Spinal cord (tissue), 9 donors: ENCODE measurements at regions not wholly inside any gene's neighbourhood (a gene's known extent, or its start where the extent isn't known, plus 50 kb on each side); places are given as distances from the start of the nearest gene placed in this dataset.
"Not testable (repeated sequence)": the region's sequence is repeated elsewhere in the genome, so short reads cannot be mapped to it uniquely, and the experiment has no call there.

Experiments used
- DNase-seq, 6 donors: peaks; one replicate each; pipeline versions ENCODE4 v3.0.0 to v3.0.0-alpha.2; 2013 to 2015; ENCODE audit warnings: low spot score in 6 of 6, low read depth in 4 of 6
- H3K27ac ChIP-seq: one replicate; pipeline ENCODE4 v1.5.1; 2013; ENCODE audit warnings: low read depth, low read length, control low read depth
- H3K27me3 ChIP-seq: one replicate; pipeline ENCODE4 v1.6.1; 2013; ENCODE audit warnings: low read length; ENCODE audit not compliant: control insufficient read depth, insufficient read depth
- H3K36me3 ChIP-seq: one replicate; pipeline ENCODE4 v1.6.1; 2013; ENCODE audit warnings: low read length; ENCODE audit not compliant: control insufficient read depth, insufficient read depth
- H3K4me1 ChIP-seq: one replicate; pipeline ENCODE4 v1.6.1; 2013; ENCODE audit warnings: low read length; ENCODE audit not compliant: control insufficient read depth, insufficient read depth
- H3K4me3 ChIP-seq: one replicate; pipeline ENCODE4 v1.5.1; 2013; ENCODE audit warnings: low read depth, low read length, control low read depth
- H3K9me3 ChIP-seq: one replicate; pipeline ENCODE4 v1.6.1; 2013; ENCODE audit warnings: low read length; ENCODE audit not compliant: control insufficient read depth, insufficient read depth
- WGBS: methylation state at CpG from one replicate; pipeline ENCODE4 v1.1.5; 2013; ENCODE audit warnings: missing lambda C conversion rate; ENCODE audit not compliant: insufficient coverage; 5-methylcytosine and 5-hydroxymethylcytosine counted together
- donor health status: healthy.

- not testable (repeated sequence) for H3K4me1 ChIP-seq, H3K36me3 ChIP-seq, H3K27me3 ChIP-seq, DNase-seq, H3K27ac ChIP-seq, H3K9me3 ChIP-seq, H3K4me3 ChIP-seq
- 80% methylated on average over 7 of the region's 12 CpGs for WGBS
Observed at GRCh38 chr4:169919194-169920124, 106.7 kb downstream of the MFAP3L start.

GRCh38 chr4:169915545-169915944, 110.7 kb downstream of the MFAP3L start:
- H3K9me3 ChIP-seq: no peaks in the 10 kb centered on the region
- 80% methylated on average over 1 of the region's 5 CpGs for WGBS
- no peaks in the 10 kb centered on the region for H3K4me1 ChIP-seq
- H3K4me3 ChIP-seq: no peak overlapping the region
- H3K36me3 ChIP-seq: no peaks in the 10 kb centered on the region
- no peak overlapping the region for H3K27ac ChIP-seq
- no peaks in the 10 kb centered on the region for H3K27me3 ChIP-seq
- DNase-seq: no peak

- H3K4me1 ChIP-seq: no peaks in the 10 kb centered on the region
- no peak overlapping the region for H3K4me3 ChIP-seq
- H3K36me3 ChIP-seq: no peaks in the 10 kb centered on the region
- no peaks in the 10 kb centered on the region for H3K9me3 ChIP-seq
- H3K27ac ChIP-seq: no peak overlapping the region
- no peaks in the 10 kb centered on the region for H3K27me3 ChIP-seq
- WGBS: 94% methylated on average over 2 of the region's 3 CpGs
- no peak for DNase-seq
Observed at GRCh38 chr4:169914866-169915265, 111.3 kb downstream of the MFAP3L start.

DNA sequence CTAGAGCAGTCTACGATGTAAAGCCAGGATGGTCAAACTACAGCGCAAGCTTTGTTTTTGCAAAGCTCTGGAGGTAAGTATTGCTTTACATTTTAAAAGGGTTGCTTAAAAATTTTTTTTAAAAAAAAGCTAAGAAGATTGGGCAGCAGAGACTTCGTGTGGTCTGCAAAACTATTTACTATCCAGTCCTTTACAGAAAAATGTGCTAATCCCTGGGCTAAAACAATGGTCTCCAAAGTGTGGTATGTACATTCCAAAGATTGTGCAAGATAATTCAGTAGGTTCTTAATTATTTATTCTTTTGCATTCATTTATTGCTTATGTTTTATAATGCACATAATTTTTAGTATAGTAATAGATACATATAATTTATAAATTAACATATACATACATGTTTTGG, 113.2 kb downstream of the MFAP3L start:
- 100% methylated on average over 1 of the region's 3 CpGs for whole genome bisulfite sequencing
- Histone ChIP-seq H3K9me3 (no peaks in the 10 kb centered on the region), H3K4me1 (no peaks in the 10 kb centered on the region), H3K4me3 (no peak overlapping the region), H3K27ac (no peak overlapping the region), H3K36me3 (no peaks in the 10 kb centered on the region), H3K27me3 (no peaks in the 10 kb centered on the region)
- DNase-seq: no peak

DNA sequence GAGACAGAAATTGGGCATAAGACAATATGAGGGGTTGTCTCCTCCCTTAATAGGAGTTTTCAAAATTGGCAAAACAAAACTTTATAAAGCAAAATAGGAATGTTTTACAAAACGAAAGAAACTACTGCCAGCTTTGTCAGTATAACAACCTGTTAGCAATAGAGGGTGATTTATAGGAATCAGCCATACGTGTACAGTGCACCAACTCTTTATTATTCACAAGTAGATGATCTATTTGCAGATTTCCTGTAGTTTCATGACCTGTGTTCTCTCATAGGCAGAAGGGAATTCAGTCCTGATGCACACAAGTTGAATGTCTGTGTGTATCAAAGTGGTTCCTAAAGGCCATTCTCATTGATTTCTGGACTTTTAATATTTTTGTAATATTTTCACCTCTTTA, 116.3 kb downstream of the MFAP3L start:
- Histone ChIP-seq H3K27ac (no peak overlapping the region), H3K36me3 (no peaks in the 10 kb centered on the region), H3K9me3 (no peaks in the 10 kb centered on the region), H3K4me3 (no peak overlapping the region), H3K27me3 (no peaks in the 10 kb centered on the region), H3K4me1 (no peaks in the 10 kb centered on the region)
- no peak for DNase-seq
- WGBS: no CpG with 5 or more reads among the region's 2 CpGs

- 75% methylated on average over 8 of the region's 9 CpGs for WGBS
Observed at GRCh38 chr4:169909479-169909878, 116.7 kb downstream of the MFAP3L start.

GRCh38 chr4:169907705-169908104, 118.5 kb downstream of the MFAP3L start:
- Histone ChIP-seq H3K27me3 (no peaks in the 10 kb centered on the region), H3K27ac (no peak overlapping the region), H3K9me3 (no peaks in the 10 kb centered on the region), H3K36me3 (no peaks in the 10 kb centered on the region), H3K4me1 (no peaks in the 10 kb centered on the region), H3K4me3 (no peak overlapping the region)
- no peak for DNase-seq
- 86% methylated on average over 1 of the region's 1 CpG for WGBS

More at GRCh38 chr4:169909479-169909878, 116.7 kb downstream of the MFAP3L start:
- H3K27ac ChIP-seq: no peak overlapping the region
- DNase-seq: no peak
- no peaks in the 10 kb centered on the region for H3K4me1 ChIP-seq
- H3K36me3 ChIP-seq: no peaks in the 10 kb centered on the region
- no peak overlapping the region for H3K4me3 ChIP-seq
- H3K27me3 ChIP-seq: no peaks in the 10 kb centered on the region
- no peaks in the 10 kb centered on the region for H3K9me3 ChIP-seq

DNA sequence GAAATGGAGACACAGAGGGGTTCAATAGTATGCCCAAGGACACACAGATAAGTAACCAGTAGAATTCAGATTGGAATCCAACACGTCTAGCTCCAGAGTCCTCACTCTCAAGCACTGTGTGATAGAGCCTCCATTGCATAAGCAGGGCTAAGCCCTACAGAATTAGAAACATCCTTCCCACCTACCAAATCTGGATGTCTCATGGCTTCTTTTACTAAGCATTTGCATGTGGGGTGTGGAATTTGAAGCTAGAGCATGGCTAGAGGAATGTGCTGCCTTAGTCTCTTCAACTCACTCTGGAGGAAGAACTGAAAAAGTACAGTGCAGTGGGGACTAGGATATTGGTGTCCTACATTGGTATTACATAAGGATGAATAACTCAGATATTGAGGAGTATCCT, 119.4 kb downstream of the MFAP3L start:
- Histone ChIP-seq H3K27ac (no peak overlapping the region), H3K27me3 (no peaks in the 10 kb centered on the region), H3K36me3 (no peaks in the 10 kb centered on the region), H3K4me1 (no peaks in the 10 kb centered on the region), H3K4me3 (no peak overlapping the region), H3K9me3 (no peaks in the 10 kb centered on the region)
- no peak for DNase-seq
- 100% methylated on average over 1 of the region's 1 CpG for WGBS

DNA sequence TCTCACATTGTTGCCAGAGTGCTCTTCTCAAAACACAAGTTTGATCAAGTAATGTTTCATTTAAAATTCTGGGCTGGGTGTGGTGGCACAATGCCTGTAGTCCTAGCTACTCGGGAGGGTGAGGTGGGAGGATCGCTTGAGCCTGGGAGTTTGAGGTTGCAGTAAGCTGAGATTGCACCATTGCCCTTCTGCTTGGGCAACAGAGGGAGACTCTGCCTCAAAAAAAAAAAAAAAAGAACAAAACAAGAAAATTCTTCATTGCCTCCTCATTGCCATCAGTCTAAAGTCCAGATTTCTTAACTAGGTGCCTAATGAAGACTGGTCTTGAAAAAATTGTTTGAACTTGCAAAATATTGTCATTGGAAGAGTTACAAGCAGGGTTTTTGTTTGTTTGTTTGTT, 120.1 kb downstream of the MFAP3L start:
- no peaks in the 10 kb centered on the region for H3K27me3 ChIP-seq
- H3K4me1 ChIP-seq: no peaks in the 10 kb centered on the region
- WGBS: 100% methylated on average over 1 of the region's 2 CpGs
- H3K36me3 ChIP-seq: no peaks in the 10 kb centered on the region
- no peak overlapping the region for H3K4me3 ChIP-seq
- no peak for DNase-seq
- H3K27ac ChIP-seq: no peak overlapping the region
- no peaks in the 10 kb centered on the region for H3K9me3 ChIP-seq

DNA sequence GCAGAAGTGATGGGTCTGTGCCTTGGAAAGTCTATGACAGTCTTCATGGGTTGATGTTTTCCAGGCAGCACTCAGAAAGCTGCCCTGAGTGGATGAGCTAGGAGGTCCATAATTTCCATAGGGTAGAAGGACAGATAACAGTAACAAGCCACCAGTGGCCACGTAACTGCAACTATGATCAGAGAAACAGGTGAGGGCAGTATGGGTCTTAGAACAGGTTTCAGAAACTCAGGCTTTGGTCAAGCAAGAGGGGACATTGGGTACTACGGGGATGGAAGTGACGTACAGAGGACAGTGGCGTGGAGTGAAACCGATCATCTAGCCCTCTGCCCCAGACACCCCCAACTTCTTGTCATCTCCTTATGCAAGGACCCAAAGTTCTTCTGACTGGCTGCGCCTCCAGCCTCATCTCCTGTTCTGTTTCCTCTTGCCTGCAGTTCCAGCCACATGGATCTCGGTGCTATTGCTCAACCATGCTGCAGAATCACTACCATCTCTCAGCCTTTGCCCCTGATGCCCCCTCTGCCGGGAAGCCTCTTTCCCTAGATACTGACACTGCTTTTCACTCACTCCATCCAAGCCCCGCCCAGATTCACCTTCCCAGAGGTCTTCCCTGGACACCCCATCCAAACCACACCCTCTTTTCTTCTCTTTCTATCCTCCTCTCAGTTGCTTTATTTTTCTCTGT, 123.4 kb downstream of the MFAP3L start:
- no peak overlapping the region for H3K27ac ChIP-seq
- no peak overlapping the region for H3K4me3 ChIP-seq
- 93% methylated on average over 9 of the region's 9 CpGs for WGBS
- no peaks in the 10 kb centered on the region for H3K36me3 ChIP-seq
- H3K4me1 ChIP-seq: no peaks in the 10 kb centered on the region
- no peaks in the 10 kb centered on the region for H3K9me3 ChIP-seq
- no peak for DNase-seq
- no peaks in the 10 kb centered on the region for H3K27me3 ChIP-seq
